OCI-M2 (cell line): ENCODE measurements at regions not wholly inside any gene's neighbourhood (a gene's known extent, or its start where the extent isn't known, plus 50 kb on each side); places are given as distances from the start of the nearest gene placed in this dataset.
"Not testable (repeated sequence)": the region's sequence is repeated elsewhere in the genome, so short reads cannot be mapped to it uniquely, and the experiment has no call there.

Experiments used
- DNase-seq: peaks from one replicate; lab custom pipeline; 2025; ENCODE audit not compliant: unreplicated experiment; lab: John Stamatoyannopoulos, UW

DNA sequence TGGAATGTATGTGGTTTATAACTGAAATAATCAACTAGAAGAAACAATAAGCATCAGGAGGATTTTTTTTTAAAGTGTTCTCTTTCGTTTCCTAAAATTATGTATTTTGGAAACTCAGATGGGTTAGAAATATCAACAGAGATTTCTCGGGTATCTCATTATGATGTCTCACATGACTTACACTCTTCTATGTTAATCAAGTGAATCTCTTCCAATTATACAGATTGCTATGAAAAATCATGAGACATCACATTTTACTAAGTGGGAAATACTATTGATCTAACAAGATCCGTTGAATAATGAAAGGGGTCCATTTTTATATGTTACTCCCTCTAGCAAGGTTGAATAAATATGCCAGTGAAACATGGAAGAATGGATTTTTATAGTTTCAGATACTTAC, 54.7 kb upstream of the NRIP1 start:
- DNase-seq: no peak

DNA sequence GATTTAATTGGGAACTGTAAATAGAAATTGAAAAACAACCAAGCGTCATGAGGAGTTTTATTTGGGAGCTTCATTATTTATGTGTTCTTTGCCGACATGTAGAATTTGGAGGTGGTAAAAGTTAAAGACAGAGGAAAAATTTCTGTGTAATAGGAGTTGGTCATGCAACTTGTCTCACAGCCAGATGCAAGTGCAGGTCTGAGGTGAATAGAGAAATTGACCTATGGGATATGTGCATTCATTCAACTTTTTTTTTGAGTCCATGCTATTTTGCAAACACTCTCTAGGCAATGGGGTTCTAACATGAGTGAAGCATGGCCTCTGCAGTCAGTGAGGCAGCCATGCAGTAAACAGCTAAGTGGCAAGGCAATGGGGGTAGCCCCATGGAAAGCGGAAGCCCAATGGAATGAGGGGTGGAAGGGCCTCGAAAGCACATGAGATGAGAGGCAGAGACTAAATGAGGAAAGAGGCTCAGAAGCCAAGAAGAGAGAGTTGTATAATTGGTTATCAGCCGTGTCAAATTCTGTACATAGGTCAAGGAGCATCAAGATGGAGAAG, 56.4 kb upstream of the NRIP1 start:
- no peak for DNase-seq

GRCh38 chr21:15121655-15122120, 56.9 kb upstream of the NRIP1 start:
- no peak for DNase-seq

DNA sequence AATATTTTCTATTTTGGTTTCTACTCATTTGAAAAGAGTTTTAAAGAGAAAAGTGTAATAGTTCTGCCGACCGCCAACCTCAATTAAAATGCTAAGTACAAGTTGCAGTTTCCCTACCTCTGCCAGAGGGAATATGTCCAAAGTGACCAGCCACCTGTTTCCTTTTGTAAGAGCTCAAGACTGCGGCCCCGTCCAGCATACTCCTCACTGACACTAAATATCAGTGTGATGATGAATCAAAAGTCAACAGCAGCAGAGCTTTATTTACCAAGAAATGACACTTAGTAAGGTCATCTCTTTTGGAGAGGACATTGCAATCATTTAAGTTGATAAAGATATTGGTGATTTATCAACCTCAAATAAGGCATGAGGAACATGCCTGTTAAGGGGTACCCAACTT, 57.4 kb upstream of the NRIP1 start:
- no peak for DNase-seq

DNA sequence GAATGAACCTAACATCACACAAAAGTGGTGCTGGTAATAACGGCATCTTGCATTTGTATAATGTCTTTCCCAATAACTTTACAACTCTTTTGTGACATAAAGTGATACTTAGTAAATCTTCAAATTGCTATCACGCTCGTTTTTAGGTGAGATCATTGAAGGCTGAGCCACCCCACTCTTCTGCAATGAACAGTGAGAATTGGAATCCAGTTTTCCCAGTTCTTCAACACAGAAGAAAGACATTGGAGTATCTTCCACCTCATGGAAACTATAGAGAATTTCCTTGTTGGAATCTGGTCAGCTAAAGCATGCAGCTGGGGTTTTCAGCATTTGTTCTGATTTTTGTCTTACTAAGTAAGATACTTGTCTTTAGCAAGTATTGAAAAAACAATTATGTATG, 59.9 kb upstream of the NRIP1 start:
- DNase-seq: no peak

DNA sequence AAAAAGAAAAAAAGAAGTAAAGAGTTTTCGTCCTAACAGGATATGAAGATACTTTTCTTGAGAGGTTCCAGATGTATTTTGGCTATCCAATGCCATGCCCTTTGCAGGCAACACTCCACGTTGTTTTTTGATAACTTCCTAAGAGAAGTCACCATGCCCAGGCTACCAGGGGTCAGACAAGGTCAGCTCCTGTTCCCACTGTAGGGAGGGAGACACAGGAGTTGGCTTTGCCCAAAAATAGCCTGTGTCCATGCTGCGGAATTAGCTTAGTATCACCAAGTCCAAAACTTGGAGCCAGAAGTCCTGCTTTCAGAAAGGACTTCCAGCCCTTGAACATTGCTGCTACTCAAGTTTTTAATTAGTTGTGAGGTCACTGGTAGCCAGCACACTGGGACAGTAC, 62.1 kb upstream of the NRIP1 start:
- DNase-seq: no peak

DNA sequence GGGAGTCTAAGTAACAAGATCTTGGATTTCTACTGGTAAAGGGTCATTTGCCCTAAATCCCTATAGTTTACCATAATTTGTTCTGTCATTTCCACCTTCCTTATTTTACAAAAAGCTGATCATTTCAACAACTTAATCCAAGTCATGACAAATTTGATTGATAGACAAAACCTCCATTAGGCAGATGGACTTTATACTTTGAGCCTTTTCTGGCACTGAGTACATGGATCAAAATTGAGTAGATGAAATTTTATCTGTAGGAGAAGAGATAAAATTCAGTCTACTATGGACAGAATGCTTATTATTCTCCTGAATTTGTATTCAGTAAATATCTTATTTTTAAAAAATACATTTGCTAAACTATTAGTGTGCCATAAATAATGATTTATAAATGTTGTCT, 62.6 kb upstream of the NRIP1 start:
- no peak for DNase-seq

DNA sequence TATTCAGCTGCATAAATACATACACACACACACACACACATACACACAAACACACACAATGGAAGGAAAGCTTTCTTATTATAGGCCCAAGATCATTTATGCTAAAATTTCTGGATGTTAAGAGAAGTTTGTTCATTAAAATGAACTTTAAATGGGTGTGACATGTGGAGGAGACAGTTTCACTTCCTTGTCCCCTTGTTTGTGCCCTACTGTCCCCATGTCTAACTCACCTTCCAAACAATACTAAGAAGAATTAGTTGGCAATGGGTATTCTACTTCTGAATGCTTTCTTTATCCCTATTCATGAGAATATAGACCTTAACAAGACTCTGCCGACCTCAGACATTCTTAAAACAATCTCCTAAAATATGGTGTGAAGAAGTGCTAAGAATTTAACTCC, 63.5 kb upstream of the NRIP1 start:
- DNase-seq: no peak

DNA sequence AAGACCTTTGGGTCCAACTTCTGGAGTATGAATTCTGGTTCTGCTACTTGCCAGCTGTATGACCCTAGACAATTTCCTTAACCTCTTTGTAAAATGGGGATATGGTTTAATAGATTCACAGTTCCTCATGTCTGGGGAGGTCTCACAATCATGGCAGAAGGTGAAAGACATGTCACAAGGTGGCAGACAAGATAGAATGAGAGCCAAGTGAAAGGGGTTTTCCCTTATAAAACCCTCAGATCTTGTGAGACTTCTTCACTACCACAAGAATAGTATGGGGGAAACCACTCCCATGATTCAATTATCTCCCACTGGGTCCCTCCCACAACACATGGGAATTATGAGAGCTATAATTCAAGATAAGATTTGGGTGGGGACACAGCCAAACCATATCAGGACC, 63.9 kb upstream of the NRIP1 start:
- DNase-seq: not testable (repeated sequence)

GRCh38 chr21:15130326-15130725, 65.5 kb upstream of the NRIP1 start:
- no peak for DNase-seq

DNA sequence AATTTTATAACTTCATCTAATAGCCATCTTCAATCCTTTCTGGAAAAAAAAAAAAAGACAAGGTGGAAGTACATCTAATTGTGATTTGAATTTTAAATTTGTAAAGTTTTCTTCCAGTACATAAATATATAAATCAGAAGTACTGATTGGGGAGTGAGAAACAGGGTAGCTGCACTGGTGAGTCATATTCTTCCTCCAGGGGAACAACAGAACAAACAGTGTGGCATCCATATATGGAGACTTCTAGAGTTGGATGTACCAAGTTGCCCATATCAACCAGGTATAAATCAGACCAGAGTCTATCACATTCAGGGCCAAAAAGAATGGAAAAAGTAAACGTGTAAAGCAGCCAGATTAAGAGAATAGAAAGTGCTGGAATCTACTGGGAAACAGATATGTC, 66.0 kb upstream of the NRIP1 start:
- DNase-seq: no peak

- DNase-seq: no peak
Observed at GRCh38 chr21:15132781-15133180, 68.0 kb upstream of the NRIP1 start.

- DNase-seq: no peak
Observed at GRCh38 chr21:15134701-15135470, 70.1 kb upstream of the NRIP1 start.

GRCh38 chr21:15135867-15136629, 71.2 kb upstream of the NRIP1 start:
- DNase-seq: no peak

DNA sequence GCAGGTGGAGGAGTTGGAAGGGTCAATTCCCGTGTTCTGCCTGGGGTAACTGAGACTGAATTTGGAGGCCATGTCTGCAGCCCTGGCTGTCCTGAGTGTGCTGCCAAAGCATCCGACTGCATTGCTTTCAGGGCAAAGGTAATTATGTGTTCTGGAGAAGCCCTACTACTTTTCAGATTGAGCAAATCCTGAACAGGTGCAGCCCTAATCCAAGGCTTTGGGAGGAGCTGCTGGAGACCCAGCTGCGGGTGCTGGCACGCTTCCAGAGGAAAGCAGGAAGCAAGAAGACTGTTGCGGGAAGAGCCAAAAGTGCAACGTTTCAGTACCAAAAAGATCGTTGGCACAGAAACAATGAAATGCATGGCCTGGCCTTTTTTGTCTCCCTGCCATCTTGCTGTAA, 73.7 kb upstream of the NRIP1 start:
- no peak for DNase-seq

DNA sequence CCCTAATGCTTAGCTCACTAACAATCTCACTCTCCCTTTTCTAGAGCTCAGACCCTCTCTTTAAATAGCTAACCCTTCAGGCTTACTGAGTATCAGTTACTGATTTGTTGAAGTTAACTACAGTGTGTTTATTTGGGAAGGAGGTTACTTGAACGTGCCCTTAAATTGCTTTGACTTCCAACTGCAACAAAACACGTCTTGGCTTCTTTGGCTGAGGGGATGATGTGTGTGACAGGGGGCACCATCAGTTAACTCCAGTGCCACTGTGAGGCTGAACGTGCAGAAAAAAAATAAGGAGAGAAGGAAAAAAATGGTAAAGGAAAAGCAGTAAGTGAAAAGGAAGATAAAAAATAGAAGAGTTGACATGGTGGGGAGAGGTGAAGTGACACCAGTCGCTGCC, 75.1 kb upstream of the NRIP1 start:
- no peak for DNase-seq

DNA sequence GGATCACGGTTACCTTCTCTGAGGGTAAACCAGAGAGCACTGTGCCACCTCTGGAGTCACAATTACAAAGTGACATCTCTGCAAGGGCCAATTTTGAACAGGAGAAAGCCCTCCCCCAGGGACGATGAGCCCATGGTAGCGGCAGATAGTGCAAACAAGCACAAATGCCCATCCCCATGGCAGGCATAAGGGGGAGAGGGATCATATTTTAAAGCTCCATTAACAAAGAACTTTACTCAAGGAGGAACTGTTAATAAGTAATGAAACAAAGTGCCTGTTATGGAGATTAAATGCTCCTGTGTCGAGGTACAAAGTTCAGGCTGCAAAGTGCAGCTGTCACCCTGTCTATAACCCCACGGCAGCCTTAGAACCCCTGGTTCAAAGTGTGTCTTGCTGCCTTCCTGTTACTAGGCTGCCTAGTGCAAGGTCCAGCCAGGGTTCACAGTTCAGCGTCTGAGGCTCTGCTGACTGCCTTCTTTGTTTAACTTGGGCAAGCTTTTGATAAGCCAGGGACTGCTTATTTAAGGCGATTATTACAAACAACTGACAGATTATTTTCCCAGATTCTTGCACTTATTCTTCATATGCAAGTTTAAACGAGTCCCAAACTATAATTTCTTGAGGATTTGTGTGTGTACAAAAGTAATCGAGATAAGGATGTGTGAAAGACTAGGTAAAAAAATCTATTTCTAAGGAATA, 75.7 kb upstream of the NRIP1 start:
- DNase-seq: no peak

DNA sequence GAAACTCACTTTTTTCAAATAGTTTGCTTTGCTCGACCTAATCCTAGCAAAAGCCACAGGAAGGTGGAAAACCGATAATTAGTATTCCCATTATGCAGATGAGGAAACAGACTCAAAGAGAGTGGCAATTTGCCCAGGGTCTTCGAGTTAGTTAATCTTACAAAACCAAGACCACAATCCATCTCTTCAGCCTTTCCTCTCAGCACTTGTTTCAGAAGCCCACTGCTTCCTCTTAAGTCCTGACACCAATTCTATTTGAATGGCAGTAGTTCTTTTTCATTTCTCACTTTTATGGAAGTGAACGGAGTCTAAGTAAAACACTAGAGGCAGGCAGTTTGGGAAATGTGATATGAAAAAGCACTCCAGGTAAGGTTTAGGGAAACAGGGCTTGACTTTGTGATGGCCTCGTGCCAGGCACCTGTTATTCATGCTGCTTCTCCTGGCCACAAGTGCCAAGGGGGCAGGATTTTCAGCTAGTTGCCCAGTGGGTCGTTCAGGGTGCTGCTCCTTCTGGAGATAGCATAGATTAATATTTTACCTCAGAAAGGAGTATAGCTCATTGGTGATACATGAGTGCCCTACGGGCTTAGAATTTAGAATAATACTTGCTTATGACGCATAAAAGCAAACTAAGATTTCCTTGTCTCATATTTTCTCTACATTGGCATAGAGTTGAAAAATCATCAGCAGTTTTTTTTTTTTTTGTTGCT, 76.6 kb upstream of the NRIP1 start:
- DNase-seq: no peak

GRCh38 chr21:15144026-15144425, 79.2 kb upstream of the NRIP1 start:
- no peak for DNase-seq

DNA sequence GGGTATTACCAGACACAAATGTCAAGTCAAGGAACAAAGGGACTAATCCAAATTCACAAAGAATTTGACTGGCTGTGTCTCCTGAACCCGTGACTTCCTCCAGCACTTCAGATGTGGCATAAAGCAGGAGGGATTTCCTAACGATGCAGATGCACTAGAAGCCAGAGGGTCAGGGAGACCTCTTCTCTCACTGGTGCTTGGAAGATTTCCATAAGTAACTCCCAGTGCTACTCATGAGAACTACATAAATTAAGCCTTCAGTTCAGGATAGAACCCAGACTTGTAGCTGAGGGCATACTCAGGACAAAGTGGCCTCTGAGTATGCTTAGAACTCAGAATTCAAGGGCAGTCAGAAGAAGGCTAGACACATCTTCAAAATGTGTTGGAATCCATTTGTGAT, 83.6 kb upstream of the NRIP1 start:
- DNase-seq: no peak

DNA sequence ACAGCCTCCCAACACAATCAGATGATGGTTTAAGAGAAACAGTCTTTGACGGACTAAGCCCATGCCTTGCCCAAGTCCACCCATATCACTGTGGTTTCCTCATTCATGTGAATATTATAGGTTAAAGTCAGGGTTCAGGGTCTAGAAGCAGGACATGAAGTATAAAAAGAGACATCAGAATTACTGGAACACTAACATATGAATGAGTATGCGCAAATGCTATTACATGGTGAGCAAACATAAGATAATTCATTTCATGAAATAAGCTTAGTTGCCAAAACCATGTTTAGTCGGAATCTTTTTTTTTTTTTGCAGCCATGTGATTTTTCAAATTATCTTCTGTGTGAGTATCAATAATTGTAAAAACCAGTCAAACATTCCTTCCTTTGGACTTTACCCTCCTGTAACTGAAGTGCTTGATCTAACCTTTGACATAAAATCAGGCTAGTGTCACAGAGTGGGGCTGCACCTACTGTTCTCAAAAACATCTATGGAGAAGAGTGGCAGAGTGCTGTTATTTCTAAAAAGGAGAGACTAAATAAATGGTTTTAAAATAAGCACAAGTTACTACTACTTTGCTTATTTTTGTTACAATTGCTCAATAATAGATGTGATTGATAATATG, 84.9 kb upstream of the NRIP1 start:
- DNase-seq: no peak
